Esophagus muscularis mucosa (tissue), 3 donors: ENCODE measurements at regions not wholly inside any gene's neighbourhood (a gene's known extent, or its start where the extent isn't known, plus 50 kb on each side); places are given as distances from the start of the nearest gene placed in this dataset.
A peak's percentile ranks its signal among the peaks of the same experiment; 100 is the strongest.

Source experiments
- CTCF ChIP-seq, 3 experiments: fragments of 200-600 bp in 2 of 3; fragments of 450-650 bp in 1 of 3; sonication (generic) in 2 of 3; IDR thresholded peaks; one replicate each; pipeline ENCODE4 v1.5.1; 2017 to 2019; ENCODE audit warnings: antibody characterized with exemption in 3 of 3, mild to moderate bottlenecking in 2 of 3, moderate library complexity in 1 of 3
- POLR2A ChIP-seq: fragments of 450-650 bp; IDR thresholded peaks from one replicate; pipeline ENCODE4 v1.6.1; 2017; ENCODE audit warnings: antibody characterized with exemption, moderate library complexity, mild to moderate bottlenecking, low read depth

- TF ChIP-seq CTCF (IDR thresholded peaks at IDR 0.05) (peak in 2 of 3 experiments; percentile 15 to 44), POLR2A (no peak)
These were observed 95.7 kb downstream of the CPZ start for GRCh38 chr4:8688041-8688907.
